ENCODE measurements at regions not wholly inside any gene's neighbourhood (a gene's known extent, or its start where the extent isn't known, plus 50 kb on each side); places are given as distances from the start of the nearest gene placed in this dataset.

DNA sequence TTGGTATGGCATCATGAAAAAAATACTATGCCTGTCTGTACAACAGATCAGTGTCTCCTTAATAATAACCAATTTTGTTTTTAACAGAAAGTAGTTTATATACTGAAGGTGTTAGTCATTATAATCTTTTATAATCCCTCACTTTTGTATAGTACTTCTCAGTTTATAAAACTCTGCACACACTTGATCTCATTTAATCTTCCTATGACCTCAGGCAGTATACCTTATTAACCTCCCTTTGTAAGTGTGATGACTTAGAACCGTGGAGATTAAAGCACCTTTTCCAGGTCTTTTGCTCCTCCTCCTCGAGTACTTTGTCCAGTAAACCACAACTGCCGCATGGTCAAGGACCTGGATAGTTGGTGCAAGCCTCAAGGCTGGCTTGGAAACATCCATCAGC is 945.5 kb downstream of the EPHA4 start:
- no peak for ATAC-seq
- intact Hi-C loops (cut with DNase I): no loop called here
- no peak for DNase-seq (ENCODE audit: low spot score)

- ATAC-seq: no peak
- DNase-seq (ENCODE audit: low spot score): no peak
- intact Hi-C loops (cut with DNase I): no loop called here
Observed at GRCh38 chr2:220628252-220628651, 943.9 kb downstream of the EPHA4 start.

DNA sequence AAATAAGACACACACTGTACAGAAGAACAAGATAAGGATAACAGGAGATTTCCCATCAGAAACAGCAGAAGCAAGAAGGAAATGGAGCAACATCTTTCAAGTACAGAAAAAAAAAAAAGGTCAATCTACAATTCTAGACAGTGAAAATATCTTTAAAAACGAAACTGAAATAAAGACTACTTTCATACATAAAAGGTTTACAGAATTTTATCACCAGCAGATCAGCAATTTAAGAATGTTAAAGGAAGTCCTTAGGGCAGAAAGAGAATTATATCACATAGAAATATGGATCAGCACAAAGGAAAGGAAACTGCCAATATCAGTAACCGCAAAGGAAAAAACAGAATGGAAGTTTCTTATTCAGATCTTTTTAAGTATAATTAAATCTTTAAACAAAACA is 931.0 kb downstream of the EPHA4 start:
- ATAC-seq (no peak), DNase-seq (ENCODE audit: low spot score) (no peak)
- intact Hi-C loops (cut with DNase I): no loop called here

DNA sequence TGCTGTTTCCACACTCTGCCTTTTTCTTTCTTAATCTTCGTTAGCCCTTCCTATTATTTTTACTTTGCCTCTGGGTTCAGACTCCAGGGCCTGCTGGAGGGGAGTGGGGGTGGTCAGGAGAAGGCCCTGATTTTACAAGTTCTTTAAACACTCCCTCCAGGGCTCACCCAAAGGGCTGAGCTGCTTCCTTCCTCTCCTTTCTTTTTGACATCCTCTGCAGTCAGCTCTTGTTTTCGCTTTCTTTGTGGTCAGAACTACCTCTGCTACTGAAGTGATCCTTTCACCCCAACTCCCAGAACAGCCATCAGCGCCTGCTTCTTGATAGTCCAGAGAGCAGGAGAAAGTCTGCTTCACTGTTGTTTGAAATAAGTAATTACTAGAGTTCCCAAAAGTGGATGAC is 925.7 kb downstream of the EPHA4 start:
- ATAC-seq: peak; percentile 42
- intact Hi-C loops (cut with DNase I): no loop called here
- DNase-seq (ENCODE audit: low spot score): no peak

DNA sequence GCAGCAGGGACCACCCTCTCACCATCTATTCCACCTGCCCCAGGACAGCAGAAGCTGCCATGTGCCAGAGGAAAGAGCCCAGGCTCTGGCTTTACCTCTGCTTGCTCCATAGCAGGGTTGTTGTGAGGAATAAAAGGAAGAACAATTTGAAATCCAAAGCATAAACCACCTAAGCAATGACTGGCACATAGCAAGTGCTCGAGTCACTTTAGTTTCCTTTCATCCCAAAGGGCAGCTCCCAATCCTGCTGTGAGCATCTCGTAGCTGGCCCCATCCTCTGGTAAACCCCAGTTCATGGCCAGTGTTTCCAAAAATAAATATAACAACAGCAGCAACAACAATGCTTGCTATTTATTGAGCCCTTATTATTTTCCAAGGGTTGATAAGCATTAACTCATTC is 923.5 kb downstream of the EPHA4 start:
- DNase-seq (ENCODE audit: low spot score): no peak
- intact Hi-C loops (cut with DNase I): no loop called here
- no peak for ATAC-seq

DNA sequence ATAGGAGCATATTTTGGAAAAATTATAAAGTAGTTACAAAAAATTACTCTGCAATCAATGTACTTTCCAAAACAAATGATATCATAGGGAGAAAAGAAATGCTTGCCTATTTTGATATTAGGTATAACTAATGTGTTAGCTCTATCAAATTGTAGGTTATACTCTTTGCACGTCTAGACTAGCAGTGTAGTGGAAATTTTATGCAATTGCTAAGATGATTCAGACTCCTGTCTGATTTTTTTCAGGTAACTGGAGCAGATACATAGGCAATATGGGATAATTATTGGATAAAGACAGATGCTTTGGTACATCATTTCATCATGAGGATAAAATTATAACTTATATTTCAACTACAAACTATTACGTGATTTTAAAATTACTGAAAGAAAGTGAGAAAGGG is 918.3 kb downstream of the EPHA4 start:
- no peak for DNase-seq (ENCODE audit: low spot score)
- no peak for ATAC-seq
- intact Hi-C loops (cut with DNase I): no loop called here

DNA sequence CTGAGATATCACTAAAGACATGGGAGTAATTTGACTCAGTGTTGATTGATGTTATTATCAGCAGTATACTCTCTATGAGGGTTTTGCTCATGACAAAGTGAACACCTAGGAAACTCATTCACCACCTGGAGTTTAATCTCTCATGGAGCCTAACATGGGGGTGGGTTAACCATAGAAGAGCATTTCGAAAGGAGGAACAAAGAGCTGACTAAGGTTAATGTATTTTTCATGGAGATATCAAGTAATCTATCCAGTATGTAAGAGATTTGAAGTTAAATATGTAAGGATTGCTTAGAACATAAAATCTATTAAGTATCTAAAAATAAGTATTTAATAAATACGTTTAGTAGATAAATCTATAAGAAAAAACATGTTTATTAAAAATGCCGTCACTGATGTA is 917.8 kb downstream of the EPHA4 start:
- ATAC-seq: no peak
- no peak for DNase-seq (ENCODE audit: low spot score)

DNA sequence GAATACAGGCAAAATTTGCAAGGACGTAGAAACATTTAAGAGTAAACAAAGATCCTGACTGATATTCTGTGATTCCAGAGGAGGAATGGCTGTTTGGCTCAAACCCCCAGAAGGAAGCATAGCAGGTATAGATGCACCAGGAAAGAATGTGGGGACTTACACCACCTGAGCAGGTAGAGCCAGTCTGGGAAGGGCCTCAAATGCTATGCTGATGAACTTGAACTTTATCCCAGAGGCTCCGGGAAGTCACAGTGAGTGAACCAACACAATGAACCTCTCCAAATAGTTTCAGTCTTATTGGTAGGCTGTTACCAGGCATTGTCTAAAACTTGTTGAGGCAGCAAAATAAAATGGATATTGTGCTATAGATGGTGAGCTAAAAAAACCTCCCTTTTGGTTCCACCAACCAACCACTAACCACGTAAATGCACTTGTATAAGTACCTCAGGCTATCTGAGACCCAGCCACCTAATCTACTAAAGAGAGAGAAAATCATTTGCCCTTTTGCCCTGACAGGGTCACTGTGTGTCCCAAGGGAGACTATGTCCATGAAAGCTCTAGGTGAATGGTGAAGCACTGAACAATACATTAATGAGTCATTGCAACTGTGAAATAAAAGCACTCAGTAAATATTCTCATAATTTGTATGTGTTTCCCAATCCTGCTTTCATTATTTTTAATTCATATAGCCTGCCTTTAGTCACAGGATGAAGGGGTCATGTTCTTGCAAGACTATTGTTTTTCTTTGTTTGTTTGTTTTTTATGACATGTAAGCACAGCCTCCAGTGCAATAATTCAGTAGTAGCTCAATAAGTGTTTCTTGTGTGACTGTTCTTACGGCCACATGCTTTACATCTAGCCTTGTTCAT is 911.6 kb downstream of the EPHA4 start:
- intact Hi-C loops (cut with DNase I): no loop called here
- DNase-seq (ENCODE audit: low spot score) (no peak), ATAC-seq (no peak)

More for the DNA sequence above, 917.8 kb downstream of the EPHA4 start:
- intact Hi-C loops (cut with DNase I): no loop called here

- ATAC-seq: no peak
- DNase-seq (ENCODE audit: low spot score): no peak
- intact Hi-C loops (cut with DNase I): no loop called here
Observed at GRCh38 chr2:220662431-220662830, 909.7 kb downstream of the EPHA4 start.

- no peak for ATAC-seq
- intact Hi-C loops (cut with DNase I): no loop called here
- DNase-seq (ENCODE audit: low spot score): no peak
Observed at GRCh38 chr2:220663065-220663464, 909.0 kb downstream of the EPHA4 start.

DNA sequence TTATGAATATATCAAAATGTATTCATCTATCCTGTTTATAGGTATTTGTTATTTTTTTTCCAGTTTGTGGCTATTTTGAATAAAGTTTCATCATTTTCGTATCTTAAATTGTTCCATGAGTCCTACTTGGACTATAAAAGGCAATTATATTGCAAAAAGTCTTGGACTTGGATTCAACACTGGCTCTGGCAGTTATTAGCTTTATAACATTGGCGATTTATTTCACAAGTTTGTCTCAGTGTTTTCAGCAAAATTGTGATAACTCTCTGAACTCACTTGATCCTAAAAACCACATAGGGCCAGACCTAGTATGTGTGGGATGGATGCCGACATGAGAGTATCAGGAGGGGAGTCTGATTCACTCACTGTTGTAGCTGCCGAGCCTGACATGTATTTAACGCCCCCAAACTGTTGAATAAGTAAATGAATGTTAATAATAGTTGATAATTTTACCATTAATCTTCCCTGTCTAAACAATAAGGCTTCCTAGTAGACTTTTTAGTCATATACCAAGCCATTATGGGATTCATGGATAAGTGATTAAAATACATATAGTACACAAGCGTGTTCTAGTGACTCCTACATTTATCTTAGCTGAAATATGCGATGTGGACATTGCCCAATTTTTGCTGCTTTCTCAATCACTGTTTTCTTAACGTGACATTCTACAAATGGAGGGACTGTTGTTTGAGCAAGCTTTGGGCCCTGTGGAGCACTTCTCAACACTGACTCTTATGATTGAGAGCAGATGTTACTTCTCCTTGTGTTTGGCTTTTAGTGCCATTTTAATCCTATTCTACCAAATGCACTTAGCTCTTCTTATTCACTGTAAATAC is 907.6 kb downstream of the EPHA4 start:
- intact Hi-C loops (cut with DNase I): no loop called here
- ATAC-seq: peak; percentile 95

GRCh38 chr2:220665108-220665471 is 907.0 kb downstream of the EPHA4 start:
- ATAC-seq (peak; percentile 17), DNase-seq (ENCODE audit: low spot score) (no peak)
- intact Hi-C loops (cut with DNase I): no loop called here

More for the DNA sequence above, 907.6 kb downstream of the EPHA4 start:
- DNase-seq (ENCODE audit: low spot score): no peak

- ATAC-seq (no peak), DNase-seq (ENCODE audit: low spot score) (no peak)
- intact Hi-C loops (cut with DNase I): no loop called here
Observed at GRCh38 chr2:220669324-220669723, 902.8 kb downstream of the EPHA4 start.

GRCh38 chr2:220670511-220670910 is 901.6 kb downstream of the EPHA4 start:
- ATAC-seq (no peak), DNase-seq (ENCODE audit: low spot score) (no peak)
- intact Hi-C loops (cut with DNase I): no loop called here

DNA sequence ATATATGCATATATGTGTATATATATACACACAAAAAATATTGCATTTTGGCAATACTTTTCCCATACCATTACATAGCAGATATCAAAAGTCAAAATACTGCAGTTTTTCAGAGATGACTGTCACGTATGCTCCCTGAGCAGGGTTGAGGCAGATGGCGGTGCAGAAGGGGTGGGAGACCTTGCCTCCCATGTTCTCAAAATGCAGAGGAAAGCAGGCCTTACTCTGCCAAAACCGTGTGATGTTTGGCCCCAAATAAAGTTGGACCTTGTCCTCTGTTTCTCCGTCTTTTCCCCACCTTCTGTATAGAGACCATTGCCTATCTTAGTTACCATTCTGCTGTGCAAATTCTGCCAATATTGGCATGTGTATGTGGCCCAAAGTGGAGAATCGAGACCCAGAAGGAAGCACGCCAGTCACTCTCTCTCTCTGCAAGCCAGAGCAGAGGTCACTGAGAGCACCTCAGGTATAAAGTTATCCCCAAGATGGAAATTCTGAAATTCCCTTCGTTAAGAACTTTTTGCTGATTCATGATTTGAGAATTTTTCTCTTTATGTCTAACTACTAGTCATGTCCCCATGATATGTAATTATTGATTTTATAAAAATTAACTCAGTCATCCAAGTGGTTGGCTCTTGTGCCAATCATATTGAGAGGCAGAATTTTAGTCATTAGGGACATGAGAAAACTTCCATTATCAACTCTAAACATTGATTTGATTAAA is 898.8 kb downstream of the EPHA4 start:
- ATAC-seq (no peak), DNase-seq (ENCODE audit: low spot score) (no peak)
- intact Hi-C loops (cut with DNase I): no loop called here

DNA sequence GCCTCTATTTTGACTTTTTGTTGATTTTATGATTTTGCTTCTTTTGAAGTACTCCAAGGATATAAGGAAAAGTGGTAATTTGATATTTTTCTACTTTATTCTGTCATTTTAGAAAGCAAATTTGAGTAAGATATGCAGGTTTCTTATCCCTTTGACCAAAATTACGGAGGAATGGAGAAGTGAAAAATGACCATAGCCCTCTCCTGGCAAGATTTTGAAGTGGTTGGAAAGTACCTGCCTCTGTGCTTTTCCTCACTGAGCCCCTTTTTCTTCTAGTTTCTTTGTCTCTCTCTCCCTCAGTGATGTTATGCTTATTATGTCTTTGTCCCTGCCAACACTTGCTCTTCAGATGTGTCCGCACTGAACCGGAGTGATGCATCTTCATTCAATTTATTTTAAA is 898.1 kb downstream of the EPHA4 start:
- ATAC-seq (no peak), DNase-seq (ENCODE audit: low spot score) (no peak)
- intact Hi-C loops (cut with DNase I): no loop called here

DNA sequence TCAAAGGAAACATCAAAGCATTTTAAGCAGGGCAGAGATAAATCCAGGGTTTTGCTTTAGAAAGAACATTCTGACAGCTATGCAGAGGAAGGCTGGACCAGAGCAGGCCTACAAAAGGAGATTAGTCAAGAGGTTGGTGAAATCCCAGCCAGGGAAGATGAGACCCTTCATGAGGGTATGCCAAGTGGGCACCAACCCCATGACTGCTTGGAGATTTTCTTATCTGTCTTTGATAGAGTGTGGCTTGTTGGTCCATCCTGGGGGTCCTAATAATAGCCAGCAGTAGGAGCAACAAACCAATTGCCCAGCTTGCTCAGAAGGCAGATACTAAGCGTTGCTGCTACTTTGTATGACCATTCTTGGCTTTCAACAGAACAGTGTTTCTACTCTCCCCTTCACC is 895.4 kb downstream of the EPHA4 start:
- no peak for ATAC-seq

DNA sequence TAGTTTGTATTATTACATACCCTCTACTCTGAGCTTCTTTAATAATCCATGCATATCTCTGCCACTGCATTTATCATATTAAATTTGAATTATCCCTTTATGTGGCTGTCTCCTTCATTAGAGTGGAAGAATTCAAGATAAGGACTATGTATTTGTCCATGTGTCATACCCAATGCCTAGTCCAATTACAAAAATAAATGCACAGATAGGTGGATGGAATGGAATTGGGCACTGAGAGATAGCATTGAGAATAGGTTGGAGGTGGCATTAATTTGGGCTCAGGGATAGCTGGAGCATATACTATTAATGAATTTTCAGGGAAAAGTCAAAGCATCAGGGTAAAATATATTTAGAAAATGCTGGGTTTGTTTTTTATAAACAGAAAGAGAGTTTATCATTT is 893.2 kb downstream of the EPHA4 start:
- ATAC-seq (no peak), DNase-seq (ENCODE audit: low spot score) (no peak)
- intact Hi-C loops (cut with DNase I): no loop called here

More for the DNA sequence above, 895.4 kb downstream of the EPHA4 start:
- intact Hi-C loops (cut with DNase I): no loop called here
- no peak for DNase-seq (ENCODE audit: low spot score)

DNA sequence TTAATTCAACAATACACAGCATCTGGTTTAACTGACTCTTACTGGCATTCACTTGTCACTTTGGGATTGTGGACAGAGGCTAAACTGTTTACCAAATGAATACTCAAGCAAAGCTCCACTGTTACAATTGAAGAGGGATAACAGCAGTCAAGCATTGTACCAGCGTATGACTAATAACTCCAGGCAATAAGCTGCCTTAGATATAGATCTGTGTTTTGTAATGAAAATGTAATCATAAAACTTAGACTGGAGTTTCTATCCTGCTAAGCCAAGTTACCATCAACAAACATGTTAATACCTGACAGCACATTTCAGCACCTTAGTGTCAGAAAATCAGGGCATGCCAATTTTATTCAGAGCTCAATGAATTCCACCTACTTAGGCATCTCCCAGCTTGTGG is 889.5 kb downstream of the EPHA4 start:
- ATAC-seq (no peak), DNase-seq (ENCODE audit: low spot score) (no peak)
- intact Hi-C loops (cut with DNase I): loop anchor here (10.0 kb wide), 1 partner anchor 892 kb away; the partner anchor contains the start of gene EPHA4

GRCh38 chr2:220684099-220684498 is 888.0 kb downstream of the EPHA4 start:
- intact Hi-C loops (cut with DNase I): loop anchor here (10.0 kb wide), 1 partner anchor 891 kb away; the partner anchor contains the start of gene EPHA4
- DNase-seq (ENCODE audit: low spot score) (no peak), ATAC-seq (no peak)
